HepG2 (cell line): ENCODE measurements at regions not wholly inside any gene's neighbourhood (a gene's known extent, or its start where the extent isn't known, plus 50 kb on each side); places are given as distances from the start of the nearest gene placed in this dataset.

Experiments
- CEBPB ChIP-seq: IDR thresholded peaks from 2 replicates; pipeline ENCODE4 v1.6.1; 2011; ENCODE audit warnings: low read depth, low read length, improper control_type of control experiment, borderline replicate concordance
- CTCF ChIP-seq: sonication (generic); formaldehyde crosslinking; IDR thresholded peaks from 2 replicates; pipeline ENCODE4 v1.5.0; 2020; ENCODE audit warnings: mild to moderate bottlenecking, missing genetic modification reagents, moderate library complexity
- ETV5 ChIP-seq: IDR thresholded peaks from 2 replicates; pipeline ENCODE4 v1.6.1; 2018; ENCODE audit warnings: missing biosample characterization, missing genetic modification reagents, inconsistent platforms, borderline replicate concordance
- JUND ChIP-seq: sonication (generic); formaldehyde crosslinking; IDR thresholded peaks from 2 replicates; pipeline ENCODE4 v1.8.0; 2022; ENCODE audit warnings: mild to moderate bottlenecking, missing genetic modification reagents
- MAZ ChIP-seq, 2 experiments: sonication (generic) in 1 of 2; formaldehyde crosslinking in 1 of 2; IDR thresholded peaks; 2 replicates each; pipeline versions ENCODE4 v1.5.0 to v1.6.1; 2012 to 2020; ENCODE audit warnings: low read depth in 2 of 2, mild to moderate bottlenecking in 2 of 2, borderline replicate concordance in 1 of 2, improper control_type of control experiment in 1 of 2, low read length in 1 of 2, missing genetic modification reagents in 1 of 2, moderate library complexity in 1 of 2
- NPAS2 ChIP-seq: sonication (generic); formaldehyde crosslinking; IDR thresholded peaks from 2 replicates; pipeline ENCODE4 v1.8.0; 2022; ENCODE audit warnings: mild to moderate bottlenecking, missing genetic modification reagents, borderline replicate concordance
- POLR2A ChIP-seq, 2 experiments: IDR thresholded peaks; 2 replicates each; pipeline ENCODE4 v1.6.1; 2011; ENCODE audit warnings: low read depth in 2 of 2, low read length in 2 of 2, mild to moderate bottlenecking in 1 of 2, moderate library complexity in 1 of 2; ENCODE audit not compliant: insufficient read depth in 1 of 2
- POLR2AphosphoS5 ChIP-seq: IDR thresholded peaks from 2 replicates; pipeline ENCODE4 v1.6.1; 2012; ENCODE audit warnings: low read depth, low read length
- SP1 ChIP-seq, 2 experiments: fragments of 450-650 bp in 1 of 2; sonication (generic) in 1 of 2; formaldehyde crosslinking in 1 of 2; IDR thresholded peaks; 2 replicates each; pipeline versions ENCODE4 v1.4.0 to v1.6.1; 2016 to 2020; ENCODE audit warnings: missing genetic modification reagents in 1 of 2
- ZBTB8A ChIP-seq: sonication (generic); formaldehyde crosslinking; IDR thresholded peaks from 2 replicates; pipeline ENCODE4 v1.4.0; 2020; ENCODE audit warnings: mild to moderate bottlenecking, low read depth, missing genetic modification reagents, borderline replicate concordance
- ZIK1 ChIP-seq: sonication (generic); formaldehyde crosslinking; IDR thresholded peaks from 2 replicates; pipeline ENCODE4 v1.5.0; 2020; ENCODE audit warnings: mild to moderate bottlenecking, low read depth, missing genetic modification reagents, borderline replicate concordance
- ZSCAN20 ChIP-seq: sonication (generic); formaldehyde crosslinking; IDR thresholded peaks from 2 replicates; pipeline ENCODE4 v1.4.0; 2020; ENCODE audit warnings: missing genetic modification reagents, mild to moderate bottlenecking, borderline replicate concordance

GRCh38 chr10:133021116-133021962 lies 66.4 kb upstream of the ADGRA1 start:
- TF ChIP-seq POLR2A (IDR thresholded peaks at IDR 0.05; ENCODE audit: insufficient read depth in 1 of 2, low read depth in 2 of 2, low read length in 2 of 2) (no peak), ETV5 (CRISPR knock-in tag) (no peak), POLR2AphosphoS5 (no peak), CTCF (CRISPR knock-in tag) (no peak), ZBTB8A (no peak), MAZ (IDR thresholded peaks at IDR 0.05; ENCODE audit: borderline replicate concordance, low read depth, low read length) (no peak), MAZ (CRISPR knock-in tag; IDR thresholded peaks at IDR 0.05; ENCODE audit: low read depth) (no peak), ZSCAN20 (CRISPR knock-in tag) (no peak), ZIK1 (no peak), JUND (no peak), SP1 (IDR thresholded peaks at IDR 0.05) (no peak), SP1 (CRISPR knock-in tag; IDR thresholded peaks at IDR 0.05) (no peak), NPAS2 (CRISPR knock-in tag) (no peak), CEBPB (no peak)
